ENCODE measurements at regions not wholly inside any gene's neighbourhood (a gene's known extent, or its start where the extent isn't known, plus 50 kb on each side); places are given as distances from the start of the nearest gene placed in this dataset.

DNA sequence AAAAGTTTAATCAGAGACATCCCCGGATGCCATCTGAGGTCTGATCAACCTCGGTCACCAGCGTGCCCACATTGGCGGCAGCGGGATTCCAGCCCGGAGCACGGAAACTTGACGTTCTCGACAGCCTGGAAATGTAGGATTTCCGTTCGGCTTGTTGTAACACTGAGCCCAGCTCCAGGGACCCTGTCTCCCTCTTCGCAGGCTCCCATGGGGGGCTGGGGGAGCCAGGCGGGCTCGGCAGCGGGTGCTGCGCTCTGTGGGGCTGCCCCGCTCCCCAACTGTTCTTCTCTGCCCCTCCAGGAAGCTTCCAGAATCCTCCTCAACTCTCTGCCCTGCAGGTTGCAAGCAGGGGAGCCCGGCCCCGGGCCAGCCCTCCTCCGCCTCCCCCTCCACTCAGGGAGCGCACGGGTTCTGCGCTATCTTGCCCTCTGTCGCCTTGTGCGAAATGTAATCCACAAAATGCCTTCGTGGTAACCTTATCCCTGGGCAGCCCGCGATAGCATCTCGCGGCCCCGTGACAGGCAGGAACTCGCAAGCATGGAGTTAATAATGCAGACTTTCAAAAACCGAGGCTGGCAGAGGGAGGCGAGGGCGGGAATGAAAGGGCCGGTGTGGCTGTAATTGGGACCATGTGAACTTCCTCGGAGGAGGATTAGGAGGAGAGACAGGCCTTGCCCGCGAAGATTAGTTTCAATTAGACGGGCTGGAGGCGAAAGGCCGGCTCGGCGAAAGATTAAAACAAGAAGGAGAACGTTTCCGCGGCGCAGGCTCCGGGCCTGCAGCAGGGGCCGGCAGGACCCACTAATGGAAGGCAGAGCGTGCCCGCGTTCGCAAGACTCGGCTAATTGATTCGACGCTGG, 53.9 kb upstream of the TTC34 start:
- Histone ChIP-seq H3K9ac (ENCODE audit: low read length) (no peak overlapping the region), H3K4me3 (ENCODE audit: insufficient read depth, low read length, poor library complexity, severe bottlenecking) (no peak overlapping the region), H3K36me3 (ENCODE audit: low read length) (no peaks in the 10 kb centered on the region), H3K4me2 (ENCODE audit: low read depth, low read length, poor library complexity, severe bottlenecking) (no peak overlapping the region), H3F3A (ENCODE audit: insufficient read depth) (no peaks in the 10 kb centered on the region), H3K27ac (ENCODE audit: low read depth, low read length) (no peak overlapping the region), H3K9me3 (ENCODE audit: insufficient read depth, low read length) (no peaks in the 10 kb centered on the region), H3K27me3 (ENCODE audit: low read length) (no peaks in the 10 kb centered on the region), H2AFZ (ENCODE audit: low read depth, low read length, severe bottlenecking) (no peak overlapping the region), H3K79me2 (ENCODE audit: insufficient read depth, low read length) (no peaks in the 10 kb centered on the region), H3K9me2 (replicated peaks; ENCODE audit: insufficient read depth, low read length) (no peaks in the 10 kb centered on the region), H4K20me1 (ENCODE audit: low read depth, low read length) (no peaks in the 10 kb centered on the region)
- TF ChIP-seq, protein P1, sequence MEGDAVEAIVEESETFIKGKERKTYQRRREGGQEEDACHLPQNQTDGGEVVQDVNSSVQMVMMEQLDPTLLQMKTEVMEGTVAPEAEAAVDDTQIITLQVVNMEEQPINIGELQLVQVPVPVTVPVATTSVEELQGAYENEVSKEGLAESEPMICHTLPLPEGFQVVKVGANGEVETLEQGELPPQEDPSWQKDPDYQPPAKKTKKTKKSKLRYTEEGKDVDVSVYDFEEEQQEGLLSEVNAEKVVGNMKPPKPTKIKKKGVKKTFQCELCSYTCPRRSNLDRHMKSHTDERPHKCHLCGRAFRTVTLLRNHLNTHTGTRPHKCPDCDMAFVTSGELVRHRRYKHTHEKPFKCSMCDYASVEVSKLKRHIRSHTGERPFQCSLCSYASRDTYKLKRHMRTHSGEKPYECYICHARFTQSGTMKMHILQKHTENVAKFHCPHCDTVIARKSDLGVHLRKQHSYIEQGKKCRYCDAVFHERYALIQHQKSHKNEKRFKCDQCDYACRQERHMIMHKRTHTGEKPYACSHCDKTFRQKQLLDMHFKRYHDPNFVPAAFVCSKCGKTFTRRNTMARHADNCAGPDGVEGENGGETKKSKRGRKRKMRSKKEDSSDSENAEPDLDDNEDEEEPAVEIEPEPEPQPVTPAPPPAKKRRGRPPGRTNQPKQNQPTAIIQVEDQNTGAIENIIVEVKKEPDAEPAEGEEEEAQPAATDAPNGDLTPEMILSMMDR (IDR thresholded peaks at IDR 0.05; ENCODE audit: insufficient read depth, low read length, poor library complexity, severe bottlenecking) = no peak
- no peak for TF ChIP-seq EZH2phosphoT487 (conservative IDR thresholded peaks at IDR 0.05; ENCODE audit: low read length)

GRCh38 chr1:2856066-2856390, 54.5 kb upstream of the TTC34 start:
- H2AFZ ChIP-seq (ENCODE audit: low read depth, low read length, severe bottlenecking) = no peak overlapping the region
- H3K79me2 ChIP-seq (ENCODE audit: insufficient read depth, low read length) = no peaks in the 10 kb centered on the region
- no peak overlapping the region for H3K4me3 ChIP-seq (ENCODE audit: insufficient read depth, low read length, poor library complexity, severe bottlenecking)
- TF ChIP-seq, protein P1 (IDR thresholded peaks at IDR 0.05; ENCODE audit: insufficient read depth, low read length, poor library complexity, severe bottlenecking) = no peak
- no peak for TF ChIP-seq EZH2phosphoT487 (conservative IDR thresholded peaks at IDR 0.05; ENCODE audit: low read length)
- no peaks in the 10 kb centered on the region for H3K36me3 ChIP-seq (ENCODE audit: low read length)
- no peaks in the 10 kb centered on the region for H3K9me3 ChIP-seq (ENCODE audit: insufficient read depth, low read length)
- no peak overlapping the region for H3K9ac ChIP-seq (ENCODE audit: low read length)
- H3K27ac ChIP-seq (ENCODE audit: low read depth, low read length) = no peak overlapping the region
- no peaks in the 10 kb centered on the region for H4K20me1 ChIP-seq (ENCODE audit: low read depth, low read length)
- H3F3A ChIP-seq (ENCODE audit: insufficient read depth) = no peaks in the 10 kb centered on the region
- H3K4me2 ChIP-seq (ENCODE audit: low read depth, low read length, poor library complexity, severe bottlenecking) = no peak overlapping the region
- no peaks in the 10 kb centered on the region for H3K27me3 ChIP-seq (ENCODE audit: low read length)
- H3K9me2 ChIP-seq (replicated peaks; ENCODE audit: insufficient read depth, low read length) = no peaks in the 10 kb centered on the region

GRCh38 chr1:2856676-2857375, 55.3 kb upstream of the TTC34 start:
- TF ChIP-seq, protein P1 (IDR thresholded peaks at IDR 0.05; ENCODE audit: insufficient read depth, low read length, poor library complexity, severe bottlenecking) = no peak
- TF ChIP-seq EZH2phosphoT487 (conservative IDR thresholded peaks at IDR 0.05; ENCODE audit: low read length) = no peak

More at GRCh38 chr1:2856676-2857375, 55.3 kb upstream of the TTC34 start:
- Histone ChIP-seq H3K4me3 (ENCODE audit: insufficient read depth, low read length, poor library complexity, severe bottlenecking) (no peak overlapping the region), H2AFZ (ENCODE audit: low read depth, low read length, severe bottlenecking) (no peak overlapping the region), H3K9me2 (replicated peaks; ENCODE audit: insufficient read depth, low read length) (no peaks in the 10 kb centered on the region), H3K79me2 (ENCODE audit: insufficient read depth, low read length) (no peaks in the 10 kb centered on the region), H3K4me2 (ENCODE audit: low read depth, low read length, poor library complexity, severe bottlenecking) (no peak overlapping the region), H3K27me3 (ENCODE audit: low read length) (no peaks in the 10 kb centered on the region), H4K20me1 (ENCODE audit: low read depth, low read length) (no peaks in the 10 kb centered on the region), H3F3A (ENCODE audit: insufficient read depth) (no peaks in the 10 kb centered on the region), H3K36me3 (ENCODE audit: low read length) (no peaks in the 10 kb centered on the region), H3K27ac (ENCODE audit: low read depth, low read length) (no peak overlapping the region), H3K9ac (ENCODE audit: low read length) (no peak overlapping the region), H3K9me3 (ENCODE audit: insufficient read depth, low read length) (no peaks in the 10 kb centered on the region)

Data from SU-DHL-6 (cell line).